ENCODE measurements at regions not wholly inside any gene's neighbourhood (a gene's known extent, or its start where the extent isn't known, plus 50 kb on each side); places are given as distances from the start of the nearest gene placed in this dataset.
A peak's percentile ranks its signal among the peaks of the same experiment; 100 is the strongest.

- DNase-seq: peak in 3 of 4 experiments; percentile 11 to 14 (median 13)
These were observed 61.4 kb upstream of the TRIM2 start for GRCh38 chr4:153142700-153143438.

DNA sequence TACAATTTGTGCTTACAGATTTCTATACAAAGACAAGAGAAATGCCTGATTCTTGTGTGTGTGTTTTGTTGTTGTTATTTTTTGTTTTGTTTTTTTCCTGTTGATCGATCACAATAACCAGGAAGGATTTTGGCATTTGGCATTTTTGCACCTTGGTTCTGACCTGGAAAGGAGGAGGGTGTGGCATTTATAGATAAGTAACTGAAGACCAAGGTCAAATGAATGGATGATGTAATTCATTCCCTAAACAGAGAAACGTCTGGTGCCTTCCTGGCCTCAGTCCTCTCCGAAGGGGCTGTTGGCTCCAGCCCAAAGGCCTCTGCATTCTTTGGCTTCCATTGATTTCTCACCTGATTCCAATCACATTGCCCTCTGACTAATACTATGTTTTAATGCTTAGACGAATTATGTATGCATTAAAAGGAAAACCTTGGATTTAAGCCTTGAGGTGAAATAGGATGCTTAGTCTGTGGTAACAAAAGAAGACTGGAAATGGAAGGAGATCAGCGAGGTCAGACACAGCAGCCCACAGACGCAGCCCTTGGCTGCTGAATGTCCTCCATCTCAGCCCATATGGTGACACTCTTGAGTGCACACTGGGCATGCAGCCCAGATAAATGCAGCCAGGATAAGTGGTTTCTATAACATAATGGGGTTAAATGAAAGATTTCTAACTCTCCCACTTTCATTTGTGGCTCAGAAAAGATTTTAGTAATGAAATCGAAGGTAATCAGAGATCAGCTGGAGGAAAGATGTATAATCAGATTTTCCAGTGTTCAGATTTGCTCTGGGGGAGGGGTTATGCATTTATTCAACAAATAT lies 60.5 kb upstream of the TRIM2 start:
- no peak for DNase-seq

GRCh38 chr4:153146031-153146430 lies 58.2 kb upstream of the TRIM2 start:
- no peak for DNase-seq

- DNase-seq: no peak
These were observed 57.3 kb upstream of the TRIM2 start for GRCh38 chr4:153146961-153147360.

GRCh38 chr4:153148791-153149190 lies 55.5 kb upstream of the TRIM2 start:
- DNase-seq: no peak

DNA sequence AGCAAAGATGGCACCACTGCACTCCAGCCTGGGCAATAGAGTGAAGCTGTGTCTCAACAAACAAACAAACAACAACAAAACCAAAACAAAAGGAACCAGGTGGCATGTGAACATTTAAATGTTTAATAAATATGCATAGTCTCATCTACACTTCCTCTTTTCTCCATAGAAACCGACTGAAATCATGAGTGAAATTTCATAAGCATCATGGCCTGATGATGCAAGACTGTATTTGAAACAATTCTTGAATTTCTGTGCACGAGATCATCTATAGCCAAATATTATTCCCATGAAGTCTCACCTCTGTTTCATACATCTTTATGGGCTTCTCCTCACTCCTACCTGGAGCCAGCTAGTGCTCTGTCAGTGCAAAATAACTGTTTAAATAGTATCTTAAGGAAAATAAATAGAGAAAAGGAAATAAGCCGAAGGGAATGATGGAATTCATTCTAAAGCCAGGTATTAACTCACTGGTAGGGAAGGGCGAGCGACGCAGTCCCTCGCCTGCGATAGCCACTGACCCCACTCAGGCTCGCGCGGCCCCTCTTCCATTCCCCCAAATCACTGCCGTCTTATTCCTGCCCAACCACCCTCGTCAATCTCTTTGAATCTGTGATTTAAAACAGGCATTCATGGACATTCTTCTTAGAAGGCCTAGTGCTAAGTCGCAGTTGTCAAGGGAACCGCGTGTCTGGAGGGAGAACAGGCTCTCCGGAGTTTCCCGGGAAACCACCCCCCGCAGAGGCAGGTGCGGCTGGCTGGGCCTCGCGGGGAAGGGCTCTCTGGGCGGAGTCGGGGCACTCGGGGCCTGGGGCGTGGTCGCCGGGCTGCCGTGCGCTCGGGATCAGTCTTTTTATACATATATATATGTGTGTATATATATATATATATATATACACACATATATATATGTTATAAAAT lies 52.4 kb upstream of the TRIM2 start:
- peak in 1 of 4 experiments; percentile 1 for DNase-seq

GRCh38 chr4:153152501-153153338 lies 51.5 kb upstream of the TRIM2 start:
- peak; percentile 11 to 37 (median 25) for DNase-seq

DNA sequence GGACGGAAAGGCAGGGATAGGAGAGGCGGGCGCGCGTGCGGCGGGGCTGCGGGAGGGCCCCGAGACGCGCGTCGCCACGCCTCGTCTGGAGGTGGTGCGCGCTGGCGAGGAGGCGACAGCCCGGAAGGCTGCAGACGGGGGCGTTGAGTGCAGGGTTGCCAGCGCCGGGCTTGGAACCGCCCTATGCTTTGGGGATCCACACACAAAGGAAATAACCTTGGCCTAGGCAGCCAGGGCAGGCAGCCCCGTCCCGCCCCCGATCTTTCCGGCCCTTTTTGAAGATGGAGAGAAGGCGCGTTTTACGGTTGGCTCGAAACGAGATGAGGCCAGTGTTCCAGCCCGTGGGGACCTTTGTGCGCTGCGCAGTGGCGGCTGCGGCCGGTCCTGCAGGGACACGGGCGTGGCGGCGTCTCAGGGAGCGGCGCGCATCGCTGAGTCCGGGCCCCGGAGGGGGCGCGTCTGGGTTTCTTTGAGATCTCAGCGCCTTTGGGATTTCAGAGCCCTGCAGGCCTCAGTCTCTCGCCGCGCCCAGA lies 50.8 kb upstream of the TRIM2 start:
- peak; percentile 6 to 47 (median 36) for DNase-seq

DNA sequence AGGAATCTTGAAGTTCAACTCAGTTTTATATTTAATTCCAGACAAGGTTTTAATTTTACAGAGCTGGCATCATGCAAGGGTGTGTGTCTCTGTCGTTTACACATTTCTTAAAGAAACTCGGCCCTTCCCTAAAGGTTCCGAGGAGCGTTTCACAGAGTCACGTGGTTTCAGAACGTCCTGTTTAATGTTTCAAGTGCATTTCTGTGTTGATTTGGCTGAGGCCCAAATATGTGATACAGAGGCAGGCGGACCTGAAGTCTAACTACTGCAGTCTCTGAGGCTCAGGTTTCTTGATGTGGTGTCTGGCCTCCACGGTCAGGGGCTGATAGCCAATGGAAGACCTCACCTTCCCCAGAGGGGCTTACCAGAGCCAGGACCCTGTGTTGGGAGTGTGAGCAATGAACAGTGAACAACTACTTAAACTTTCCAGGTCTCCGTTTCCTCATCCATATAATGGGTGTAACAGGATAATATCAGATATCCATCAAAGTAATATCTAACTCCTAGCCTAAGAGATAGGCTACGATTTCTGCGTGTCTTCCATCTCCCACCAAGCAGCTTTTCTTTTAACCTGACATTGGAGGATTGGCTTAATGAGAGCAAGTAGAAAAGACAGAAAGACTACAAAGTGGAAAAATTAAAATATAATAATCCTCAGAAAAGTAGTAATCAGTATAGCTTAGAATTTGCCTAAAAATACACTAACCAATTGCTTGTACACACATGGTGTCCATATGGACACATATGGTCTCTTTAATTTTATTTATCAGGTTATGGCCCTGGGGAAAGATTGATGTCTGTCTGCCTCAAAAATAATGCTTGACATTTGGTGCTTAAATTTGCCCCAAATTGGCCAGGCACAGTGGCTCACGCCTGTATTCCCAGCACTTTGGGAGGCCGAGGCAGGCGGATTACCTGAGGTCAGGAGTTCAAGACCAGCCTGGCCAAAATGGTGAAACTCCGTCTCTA lies 50.0 kb upstream of the TRIM2 start:
- DNase-seq: no peak

Measured in activated CD4-positive, CD25-positive, alpha-beta regulatory T cell (primary cell).